ENCODE measurements at regions not wholly inside any gene's neighbourhood (a gene's known extent, or its start where the extent isn't known, plus 50 kb on each side); places are given as distances from the start of the nearest gene placed in this dataset.

DNA sequence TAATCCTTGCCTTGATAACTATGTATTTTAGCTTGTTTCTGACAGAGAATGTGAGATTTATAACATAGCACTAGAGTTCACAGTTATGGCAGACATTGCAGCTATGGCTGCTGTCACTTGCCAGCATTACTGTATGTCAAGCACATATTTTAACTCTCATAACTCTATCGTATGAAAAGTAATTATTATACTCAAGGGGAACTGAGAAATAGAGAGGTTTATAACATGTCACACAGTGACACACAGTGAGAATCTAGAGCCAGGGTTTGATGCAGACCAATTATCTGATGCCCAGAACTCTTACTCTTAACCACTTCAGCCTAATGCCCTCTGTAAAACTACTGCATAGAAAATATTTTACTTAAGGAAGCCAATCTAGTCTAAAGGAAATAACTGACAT lies 1012.4 kb downstream of the GRIK2 start:
- no peak for DNase-seq (ENCODE audit: low spot score)

DNA sequence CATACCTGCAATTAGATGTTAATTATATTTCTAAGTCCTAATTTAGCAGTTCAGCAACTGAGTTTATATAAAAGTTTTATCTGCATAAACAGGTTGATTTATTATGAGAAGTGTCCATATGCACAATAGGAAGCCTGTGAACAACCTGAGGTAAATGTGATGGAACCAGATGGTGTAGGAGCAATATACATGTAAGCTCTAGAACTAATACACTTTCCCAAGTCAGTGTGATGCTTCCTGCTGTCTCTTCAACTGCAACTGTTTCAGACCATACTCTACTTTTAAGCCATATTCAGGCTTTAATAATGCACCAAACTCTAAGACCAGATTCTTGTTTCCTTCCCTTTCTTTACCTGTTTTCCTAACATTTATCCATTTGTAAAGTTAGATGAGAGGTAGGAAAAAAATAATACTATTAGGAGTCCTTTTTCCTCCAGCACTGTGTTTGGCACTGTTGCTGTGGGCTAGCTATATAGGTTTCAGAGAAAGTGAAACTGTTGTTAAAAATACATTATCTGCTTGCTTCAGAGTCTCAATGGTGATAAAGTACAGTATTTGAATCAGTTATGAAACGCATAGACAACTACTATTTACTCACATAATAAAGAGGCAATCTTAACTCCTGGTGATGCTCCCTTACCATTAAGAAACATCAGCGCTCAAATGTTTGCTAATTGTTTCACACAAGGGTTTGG lies 1009.3 kb downstream of the GRIK2 start:
- no peak for DNase-seq (ENCODE audit: low spot score)

DNA sequence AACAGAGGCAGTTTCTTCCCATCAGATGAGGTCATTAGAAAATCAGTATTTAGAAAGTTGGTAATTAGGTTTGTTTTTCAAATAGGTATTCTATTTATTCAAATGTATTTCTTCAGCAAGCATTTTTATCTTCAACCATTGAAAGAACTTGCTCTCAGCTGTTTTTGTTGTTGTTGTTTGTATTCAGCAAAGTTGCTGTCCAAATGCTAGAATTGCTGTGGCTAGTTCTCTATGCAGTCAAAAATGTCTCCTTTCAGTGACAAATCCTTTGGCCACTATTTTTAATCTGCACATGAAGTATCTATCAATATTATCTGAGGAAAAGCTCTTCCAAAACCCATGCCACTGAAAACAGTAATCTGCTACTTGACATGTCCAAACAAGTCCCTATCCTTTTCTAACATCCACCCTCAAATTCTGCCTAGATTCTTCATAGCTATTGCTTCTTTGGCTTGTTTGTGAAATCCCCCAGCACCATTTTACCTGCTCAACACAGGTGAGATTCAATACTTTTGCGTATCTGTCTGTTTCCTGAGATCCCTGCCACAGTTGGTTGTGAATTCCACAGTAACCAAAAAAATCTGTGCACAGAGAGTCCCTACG lies 1005.4 kb downstream of the GRIK2 start:
- no peak for DNase-seq (ENCODE audit: low spot score)

DNA sequence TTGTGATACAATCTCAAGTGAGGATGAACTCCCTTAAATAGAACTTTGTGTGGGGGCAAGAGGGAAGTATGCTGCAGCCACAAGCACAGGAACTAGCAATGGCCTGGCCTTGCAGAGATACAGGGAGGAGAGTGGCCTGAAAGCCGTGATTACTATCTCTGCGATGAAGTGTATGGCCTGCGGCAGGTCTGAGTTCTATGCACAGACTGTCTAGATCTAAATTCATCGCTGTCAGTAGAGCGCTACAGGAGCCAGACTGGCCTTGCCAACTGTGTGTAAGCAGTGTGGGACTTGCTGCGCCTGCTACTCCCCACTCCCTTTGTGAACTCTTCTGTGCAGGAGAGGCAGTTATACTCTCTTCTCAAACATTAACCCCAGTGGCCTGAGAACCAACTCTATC lies 997.0 kb downstream of the GRIK2 start:
- no peak for DNase-seq (ENCODE audit: low spot score)

DNA sequence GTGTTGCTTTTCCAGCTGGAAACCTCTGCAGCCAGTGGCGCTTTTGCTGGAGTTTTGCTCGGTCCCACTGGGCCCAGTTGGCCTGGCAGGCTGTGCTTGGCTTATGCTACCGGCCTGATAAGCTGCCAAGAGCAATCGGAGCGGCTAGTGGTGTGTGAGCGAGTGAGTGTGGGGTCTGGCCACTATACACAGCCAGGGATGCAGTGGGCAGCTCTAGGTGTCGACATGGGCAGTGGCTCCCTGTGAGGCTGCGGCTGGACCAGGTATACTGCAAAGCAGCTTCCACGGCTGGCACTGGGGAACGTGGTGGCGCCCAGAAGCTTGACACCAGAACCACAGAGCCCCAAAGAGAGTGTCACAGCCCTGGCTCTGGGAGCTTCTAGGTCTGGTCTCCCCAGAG lies 996.5 kb downstream of the GRIK2 start:
- DNase-seq (ENCODE audit: low spot score), result no peak

DNA sequence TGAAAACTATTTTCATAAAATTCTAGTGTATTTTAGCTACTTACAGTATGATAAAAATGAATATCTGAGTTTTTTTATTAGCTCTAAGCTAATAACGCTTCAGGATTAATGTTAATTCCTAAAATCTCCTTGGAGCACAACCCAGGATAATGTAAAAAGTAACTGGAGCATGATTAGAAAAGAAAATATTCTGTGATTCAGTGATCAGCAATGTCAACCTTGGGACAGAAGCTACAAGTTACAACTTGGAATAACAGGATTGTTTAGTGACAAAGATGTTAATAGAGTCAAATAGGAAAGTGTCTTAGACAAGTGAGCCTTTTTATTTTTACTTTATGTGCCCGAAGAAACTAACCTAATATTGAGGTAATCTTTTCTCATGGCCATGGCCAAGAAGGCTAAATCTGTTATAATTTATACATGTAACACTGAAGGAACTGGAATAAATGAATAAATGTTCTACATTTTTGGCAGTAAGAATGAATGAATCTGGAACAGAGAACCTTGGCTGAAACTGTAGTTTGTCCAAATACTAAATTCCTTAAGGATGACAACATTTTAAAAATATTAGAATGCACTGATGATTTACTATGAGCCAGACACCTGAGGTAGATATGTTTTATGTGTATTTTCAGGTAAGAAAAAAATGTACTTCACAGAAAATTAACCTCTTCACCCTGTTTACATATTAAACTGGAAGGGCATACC lies 994.0 kb downstream of the GRIK2 start:
- DNase-seq (ENCODE audit: low spot score), result no peak

DNA sequence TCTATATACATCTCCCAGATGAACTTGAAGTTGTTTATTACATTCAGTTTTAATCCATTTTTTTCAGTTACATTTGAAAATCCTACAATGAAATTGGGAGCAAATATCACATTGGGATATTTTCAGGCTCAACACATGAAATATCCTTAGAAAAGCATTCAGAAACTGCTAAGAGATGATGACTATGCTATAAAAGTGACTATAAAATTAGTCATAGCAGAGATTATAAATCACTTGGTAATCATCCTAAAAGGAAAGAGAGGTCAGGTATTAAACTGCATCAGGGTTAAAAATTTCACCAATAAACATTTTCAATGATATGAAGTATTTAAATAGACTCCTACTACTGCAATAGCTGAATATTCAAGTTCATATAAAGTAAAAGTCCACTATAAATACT lies 987.7 kb downstream of the GRIK2 start:
- DNase-seq (ENCODE audit: low spot score), result no peak

DNA sequence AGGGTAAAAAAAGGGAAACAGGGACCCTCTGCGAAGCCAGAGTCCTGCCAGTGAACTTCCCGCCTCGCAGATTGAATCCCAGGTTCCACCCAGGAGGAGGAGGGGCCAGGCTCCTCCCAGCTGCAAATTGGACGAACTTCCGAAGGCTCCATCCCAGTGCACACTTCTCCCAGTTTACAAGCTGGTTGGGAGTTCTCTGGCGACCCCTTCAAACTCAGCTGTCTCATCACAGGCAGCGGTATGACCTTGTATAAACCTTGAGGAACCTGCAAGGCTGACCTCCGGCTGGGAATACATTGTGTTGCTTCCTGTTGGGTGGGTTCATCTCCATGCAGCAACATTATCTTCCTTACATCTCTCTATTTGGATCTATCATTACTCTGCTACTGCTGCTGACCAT lies 962.7 kb downstream of the GRIK2 start:
- DNase-seq (ENCODE audit: low spot score), result no peak

DNA sequence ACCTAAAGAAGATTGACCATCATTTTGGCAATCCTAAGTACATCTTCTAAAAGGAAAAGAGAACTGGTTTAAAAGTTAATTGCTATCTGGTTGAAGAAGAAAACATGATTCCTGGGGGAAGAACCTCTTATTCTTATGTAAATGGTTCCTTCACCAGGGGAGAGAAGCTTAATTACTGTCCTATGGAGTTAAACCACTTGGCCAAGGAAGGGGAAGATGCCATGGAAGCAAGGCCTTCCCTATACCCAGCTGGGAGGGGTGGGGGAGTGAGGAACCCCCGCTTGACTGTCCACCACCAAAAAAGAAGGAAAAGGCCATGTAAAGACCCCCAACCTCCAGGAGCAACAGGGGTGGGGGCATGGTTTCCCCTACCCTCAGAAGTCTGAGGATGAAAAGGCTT lies 962.1 kb downstream of the GRIK2 start:
- no peak for DNase-seq (ENCODE audit: low spot score)

DNA sequence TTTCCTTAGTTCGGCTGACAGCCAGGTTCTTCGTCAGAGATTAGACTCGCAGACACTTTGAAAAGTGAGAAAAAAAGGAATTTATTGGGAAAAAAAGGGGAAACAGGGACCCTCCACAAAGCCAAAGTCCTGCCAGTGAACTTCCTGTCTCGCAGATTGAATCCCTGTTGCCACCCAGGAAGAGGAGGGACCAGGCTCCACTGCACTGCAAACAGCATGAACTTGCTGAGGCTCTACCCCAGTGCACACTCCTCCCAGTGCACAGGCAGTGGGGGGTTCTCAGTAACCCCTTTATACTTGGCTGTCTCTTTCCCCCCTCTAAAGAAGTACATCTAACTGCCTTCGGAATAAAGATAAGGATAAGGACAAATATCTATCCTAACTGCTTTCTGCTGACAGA lies 959.0 kb downstream of the GRIK2 start:
- DNase-seq (ENCODE audit: low spot score), result no peak

DNA sequence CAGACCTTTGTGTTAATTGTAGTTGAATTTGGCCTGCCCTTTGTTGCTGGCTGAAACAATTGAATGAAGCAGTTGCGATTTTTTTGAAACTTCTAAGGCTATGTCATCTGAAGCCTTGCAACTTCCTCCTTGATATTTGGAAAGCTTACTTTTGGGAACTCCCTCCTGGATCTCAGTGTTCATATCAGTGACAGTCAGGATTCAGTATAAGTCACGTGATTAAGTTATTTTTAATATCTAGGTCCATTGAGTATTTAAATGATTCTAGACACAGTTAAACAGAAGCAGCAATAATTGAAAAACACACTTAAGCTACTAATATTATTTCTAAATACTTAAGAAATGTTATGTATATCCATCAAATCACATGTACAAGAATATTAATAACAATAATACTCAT lies 951.3 kb downstream of the GRIK2 start:
- no peak for DNase-seq (ENCODE audit: low spot score)

DNA sequence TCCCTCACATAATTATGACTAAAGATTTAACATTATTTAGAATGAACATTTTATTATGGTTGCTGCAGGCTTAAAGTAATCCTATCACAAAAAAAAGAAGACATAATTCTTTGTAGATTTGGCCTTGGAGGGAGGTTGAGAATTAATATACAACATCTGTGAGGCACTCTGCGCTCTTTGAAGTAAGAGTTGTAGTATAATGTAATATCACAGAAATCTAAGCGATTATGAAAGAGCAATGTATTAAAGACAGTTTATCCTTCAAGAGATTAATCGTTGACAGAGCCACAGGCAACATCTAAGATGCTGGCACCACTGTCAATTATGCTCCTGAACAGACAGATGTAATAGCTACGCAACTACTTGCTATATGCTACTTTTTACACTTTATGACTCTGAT lies 946.8 kb downstream of the GRIK2 start:
- DNase-seq (ENCODE audit: low spot score), result no peak

DNA sequence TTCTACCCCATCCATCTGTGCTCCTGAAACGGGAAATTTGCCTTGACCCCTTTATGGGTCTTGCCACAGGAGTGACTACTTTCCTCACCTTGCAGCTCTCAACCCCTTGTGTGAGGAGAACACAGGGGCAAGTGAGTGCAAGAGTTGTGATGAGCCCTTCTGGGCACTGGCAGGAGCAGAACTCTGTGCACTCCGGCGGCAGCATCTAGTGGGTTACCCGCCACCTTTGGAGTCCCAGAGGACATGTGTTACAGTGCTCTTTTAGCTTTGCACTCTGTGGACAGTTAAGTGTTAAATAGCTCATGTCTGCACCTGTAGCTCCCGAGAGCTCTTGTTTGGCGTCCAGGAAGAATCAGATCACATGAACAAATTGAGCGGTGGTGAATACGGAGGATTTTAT lies 940.2 kb downstream of the GRIK2 start:
- DNase-seq (ENCODE audit: low spot score), result no peak

DNA sequence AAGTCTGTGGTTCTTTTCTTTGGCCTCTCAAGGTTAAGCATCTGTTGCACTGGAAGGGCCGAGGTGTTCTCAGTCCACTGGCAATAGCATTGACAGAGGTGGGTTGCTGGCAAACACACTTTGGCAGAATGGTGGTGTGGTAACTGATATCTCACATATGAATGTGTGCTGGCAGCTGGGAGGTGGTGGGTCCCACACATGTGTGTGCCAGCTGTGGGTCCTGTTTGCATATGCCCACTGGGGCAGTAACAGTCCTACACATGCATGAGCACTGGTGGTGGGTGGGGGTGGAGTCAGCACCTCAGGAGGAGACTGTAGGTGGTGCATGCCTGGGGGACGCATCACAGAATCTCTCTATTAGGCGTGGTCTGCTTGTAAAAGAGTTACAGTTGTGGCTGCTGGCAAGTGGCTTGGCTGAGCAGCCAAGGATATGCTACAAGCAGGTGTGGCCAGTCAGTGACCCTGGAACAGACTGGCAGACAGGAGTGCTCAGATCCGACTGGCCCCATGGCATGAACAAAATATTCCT lies 934.3 kb downstream of the GRIK2 start:
- DNase-seq (ENCODE audit: low spot score), result no peak

DNA sequence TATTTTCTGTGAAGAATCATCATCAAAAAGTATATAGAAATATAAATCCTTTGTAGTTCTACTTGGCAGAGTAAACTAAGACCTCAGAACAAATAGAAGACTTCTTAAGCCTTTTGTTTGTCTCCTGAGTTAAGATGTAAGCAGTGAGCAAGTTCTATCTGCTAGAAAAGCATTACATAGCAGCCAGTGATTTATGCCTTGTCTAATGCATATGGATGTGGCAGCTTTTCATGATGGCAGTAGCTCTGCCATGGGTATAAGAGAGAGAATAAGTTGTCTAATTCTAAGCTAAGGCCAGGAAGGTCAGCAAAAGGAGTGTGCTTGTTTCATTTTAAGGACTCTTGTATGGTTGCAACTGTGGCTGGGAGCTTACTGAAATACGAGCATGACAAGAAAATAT lies 920.2 kb downstream of the GRIK2 start:
- DNase-seq (ENCODE audit: low spot score), result no peak

DNA sequence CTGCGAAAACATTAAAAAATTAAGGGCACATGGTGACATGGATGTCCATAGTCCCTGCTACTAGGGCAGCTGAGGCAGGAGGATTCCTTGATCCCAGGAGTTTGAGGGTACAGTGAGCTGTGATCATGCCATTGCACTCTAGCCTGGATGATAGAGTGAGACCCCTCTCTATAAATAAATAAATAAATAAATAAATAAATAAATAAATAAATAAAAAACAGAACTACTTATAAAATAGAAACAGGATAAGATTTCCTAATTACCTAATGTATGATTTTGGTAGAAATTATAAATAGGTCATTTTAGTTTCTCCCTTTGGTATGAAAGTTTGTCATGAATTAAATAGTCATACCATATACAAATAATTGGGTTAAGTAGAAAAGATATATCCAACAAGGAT lies 916.2 kb downstream of the GRIK2 start:
- no peak for DNase-seq (ENCODE audit: low spot score)

DNA sequence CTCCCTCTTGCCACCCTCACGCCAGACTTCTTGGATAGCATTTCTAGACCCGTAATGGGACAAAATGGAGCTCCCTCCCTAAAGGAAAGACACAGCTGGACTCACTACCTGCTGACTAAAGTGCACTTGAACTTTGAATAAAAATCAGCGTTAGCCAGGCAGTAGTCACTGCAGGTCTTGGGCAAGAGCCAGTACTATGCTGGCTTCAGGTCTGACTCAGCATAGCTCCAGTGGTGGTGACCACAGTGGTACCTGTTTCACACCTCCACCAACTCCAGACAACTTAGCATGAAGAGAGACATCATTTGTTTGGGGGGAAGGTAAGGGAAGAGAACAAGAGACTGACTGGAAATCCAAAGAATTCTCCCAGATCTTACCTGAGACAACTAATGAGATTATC lies 906.8 kb downstream of the GRIK2 start:
- no peak for DNase-seq (ENCODE audit: low spot score)

DNA sequence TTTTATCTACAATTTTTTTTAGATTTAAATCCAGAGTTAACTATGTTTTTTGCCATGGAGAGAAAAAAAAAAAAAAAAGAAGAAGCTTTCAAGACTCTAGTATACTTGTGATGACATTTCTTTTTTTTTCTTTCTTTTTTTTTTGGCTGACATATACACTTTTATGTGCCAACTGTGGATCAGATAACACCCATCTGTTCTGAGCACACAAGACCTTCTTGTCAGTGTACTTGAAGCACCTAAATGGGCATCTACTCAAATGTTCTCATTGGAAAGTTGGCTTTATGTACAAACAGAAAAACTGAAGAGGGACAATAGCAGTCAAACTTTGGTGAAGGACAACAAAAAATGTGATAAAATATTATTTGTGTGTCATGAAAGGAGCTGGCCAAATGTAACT lies 904.5 kb downstream of the GRIK2 start:
- no peak for DNase-seq (ENCODE audit: low spot score)
